Fibroblast of gingiva (primary cell): ENCODE measurements at regions not wholly inside any gene's neighbourhood (a gene's known extent, or its start where the extent isn't known, plus 50 kb on each side); places are given as distances from the start of the nearest gene placed in this dataset.

Source experiments
- DNase-seq: peaks from one replicate; pipeline ENCODE4 v3.0.0-alpha.2; 2011; ENCODE audit warnings: low read depth

- no peak for DNase-seq
Measured at GRCh38 chr20:24815931-24816330, 133.1 kb upstream of the CST7 start.

DNA sequence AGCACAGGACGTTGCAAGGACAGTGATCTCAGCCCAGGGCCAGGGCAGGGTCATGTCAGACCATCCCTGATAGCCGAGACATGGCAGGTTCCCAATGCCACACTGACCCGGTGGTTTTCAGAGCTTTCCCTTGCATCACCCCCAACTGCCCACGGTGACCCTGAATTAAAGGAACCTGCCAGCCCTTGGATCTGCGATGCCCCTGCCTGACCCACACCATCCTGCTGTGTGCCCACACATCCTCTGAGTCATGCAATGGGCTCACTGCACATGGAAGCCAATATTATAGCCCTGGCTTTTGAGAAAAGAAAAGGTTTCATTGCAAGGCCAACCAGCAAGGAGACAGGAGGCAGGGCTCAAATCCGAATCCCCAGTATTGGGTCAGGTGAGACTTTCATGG is 132.6 kb upstream of the CST7 start:
- no peak for DNase-seq

- no peak for DNase-seq
Measured at GRCh38 chr20:24816907-24817306, 132.2 kb upstream of the CST7 start.

GRCh38 chr20:24817351-24817750 is 131.7 kb upstream of the CST7 start:
- no peak for DNase-seq

DNA sequence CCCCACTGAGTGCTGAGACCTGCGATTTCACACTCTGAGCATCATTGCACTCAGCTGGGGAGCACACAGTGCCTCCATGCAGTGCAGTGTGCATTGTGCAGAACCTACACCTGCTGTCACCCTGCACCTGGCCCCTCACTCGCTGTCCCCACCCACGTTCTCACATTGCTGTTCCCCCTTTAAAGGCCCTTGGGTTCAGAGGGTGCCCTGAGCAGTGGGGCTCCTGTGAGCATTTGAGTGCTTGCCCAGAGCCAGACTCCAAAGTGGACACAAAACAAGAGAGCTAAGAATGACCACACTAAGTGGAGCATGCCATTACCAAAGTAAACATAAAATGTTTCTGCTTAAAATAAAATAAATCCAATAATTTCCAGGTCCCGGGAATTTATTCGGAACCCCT is 131.0 kb upstream of the CST7 start:
- no peak for DNase-seq

DNA sequence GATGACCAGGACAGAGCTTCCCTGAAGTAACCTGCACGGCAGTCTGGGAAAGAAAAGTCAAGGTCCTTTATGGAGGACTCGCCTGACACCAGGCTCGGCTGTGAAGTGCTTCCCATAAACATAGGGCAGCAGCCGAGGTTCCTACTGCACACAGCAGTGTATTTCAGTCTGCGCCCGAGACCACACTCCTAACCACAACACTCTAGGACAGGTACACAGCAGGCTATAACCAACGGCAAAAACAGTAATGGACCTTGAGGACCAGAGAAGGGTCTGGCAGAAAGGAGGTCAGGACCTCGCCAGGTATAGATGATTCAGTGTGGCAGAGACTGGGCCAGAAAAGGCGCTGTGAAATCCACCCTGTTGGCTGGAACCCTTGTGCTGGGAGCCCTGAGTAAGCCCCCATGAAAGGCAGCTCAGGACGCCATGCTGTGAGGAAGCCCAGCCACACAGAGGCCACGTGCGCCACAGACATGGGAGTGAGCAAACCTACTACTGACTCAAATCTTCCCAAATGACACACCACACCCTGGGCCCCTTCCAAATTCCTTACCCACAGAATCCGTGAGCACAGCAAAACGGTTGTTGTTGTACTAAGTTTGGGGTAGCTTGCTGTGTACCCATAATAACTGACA is 129.6 kb upstream of the CST7 start:
- DNase-seq: no peak

- DNase-seq: no peak
Measured at GRCh38 chr20:24820345-24820744, 128.7 kb upstream of the CST7 start.

GRCh38 chr20:24821391-24821790 is 127.7 kb upstream of the CST7 start:
- DNase-seq: no peak

DNA sequence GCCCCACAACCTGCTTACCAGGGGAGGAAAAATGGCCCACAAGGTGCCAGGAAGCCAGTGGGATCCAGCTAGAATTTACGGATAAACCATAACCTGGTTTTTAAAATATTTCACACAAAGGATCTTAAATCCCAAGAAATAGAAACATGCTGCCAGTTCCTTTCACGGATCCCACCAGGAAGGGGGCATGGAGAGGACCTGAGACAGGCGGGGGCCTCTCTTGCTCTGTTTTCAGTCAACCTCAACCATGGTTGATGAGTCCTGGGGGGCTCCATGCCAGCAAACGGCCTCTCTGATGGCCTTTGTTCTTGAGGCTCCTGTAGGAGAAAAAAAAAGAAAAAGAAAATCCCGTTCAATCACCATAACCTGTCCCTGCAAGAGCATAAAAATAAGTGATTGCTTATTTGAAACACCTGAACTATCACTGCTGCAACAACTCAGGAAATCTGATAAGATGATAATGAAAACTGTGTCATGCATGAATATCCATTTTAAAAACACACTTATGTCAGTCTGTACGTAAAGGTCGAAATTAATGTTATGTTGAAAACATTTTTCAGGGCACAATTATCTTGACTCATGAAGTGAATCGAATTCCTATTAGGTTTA is 125.8 kb upstream of the CST7 start:
- DNase-seq: no peak

- DNase-seq: no peak
Measured at GRCh38 chr20:24823989-24824693, 124.9 kb upstream of the CST7 start.

DNA sequence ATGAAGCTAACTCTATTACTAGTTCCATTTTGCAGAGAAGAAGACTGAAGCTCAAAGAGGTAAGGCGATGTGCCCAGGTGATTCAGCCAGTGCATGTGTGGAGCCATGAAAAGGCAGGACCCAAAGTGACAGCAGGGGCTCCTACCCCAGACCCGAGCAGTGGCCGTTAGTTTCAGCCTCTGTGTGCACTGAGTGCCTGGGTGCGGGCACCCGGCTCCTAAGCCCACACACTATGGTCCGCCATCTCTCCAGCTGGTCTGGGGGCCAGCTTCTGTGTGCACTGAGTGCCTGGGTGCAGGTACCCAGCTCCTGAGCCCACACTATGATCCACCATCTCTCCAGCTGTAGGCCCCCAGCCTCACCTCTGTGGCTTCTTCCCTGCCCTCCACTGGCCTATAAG is 123.5 kb upstream of the CST7 start:
- DNase-seq: no peak

DNA sequence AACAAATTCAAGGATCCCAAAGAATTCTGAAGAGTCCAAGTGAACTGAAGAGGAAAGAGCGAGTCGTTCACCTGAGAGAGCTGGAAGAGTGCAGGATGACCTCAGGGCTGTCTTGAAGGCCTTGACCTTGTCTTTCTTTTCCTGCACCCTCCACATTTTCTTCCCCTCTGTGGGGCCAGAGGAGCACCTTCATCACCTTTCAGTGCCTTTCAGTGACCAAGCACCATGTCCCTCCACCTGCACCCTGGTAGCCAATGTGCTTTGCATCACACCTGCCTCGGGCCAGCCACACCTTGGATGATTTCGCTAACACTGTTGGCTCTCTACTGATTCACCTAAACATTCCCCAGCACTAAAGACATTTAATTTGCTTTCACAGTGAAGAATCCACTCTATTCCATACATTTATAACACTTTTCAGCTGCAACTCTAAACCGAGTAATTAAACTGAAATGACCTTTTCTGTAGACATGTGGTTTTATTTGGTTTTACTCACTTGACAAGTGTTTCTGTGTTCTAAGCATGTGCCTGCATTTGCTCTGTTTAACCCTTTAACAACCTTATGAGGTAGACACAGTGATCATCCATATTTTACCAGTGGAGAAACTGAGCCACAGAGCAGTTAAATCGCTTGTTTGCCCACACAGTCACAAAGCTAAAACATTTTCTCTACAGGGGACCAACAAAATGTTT is 121.3 kb upstream of the CST7 start:
- DNase-seq: no peak

DNA sequence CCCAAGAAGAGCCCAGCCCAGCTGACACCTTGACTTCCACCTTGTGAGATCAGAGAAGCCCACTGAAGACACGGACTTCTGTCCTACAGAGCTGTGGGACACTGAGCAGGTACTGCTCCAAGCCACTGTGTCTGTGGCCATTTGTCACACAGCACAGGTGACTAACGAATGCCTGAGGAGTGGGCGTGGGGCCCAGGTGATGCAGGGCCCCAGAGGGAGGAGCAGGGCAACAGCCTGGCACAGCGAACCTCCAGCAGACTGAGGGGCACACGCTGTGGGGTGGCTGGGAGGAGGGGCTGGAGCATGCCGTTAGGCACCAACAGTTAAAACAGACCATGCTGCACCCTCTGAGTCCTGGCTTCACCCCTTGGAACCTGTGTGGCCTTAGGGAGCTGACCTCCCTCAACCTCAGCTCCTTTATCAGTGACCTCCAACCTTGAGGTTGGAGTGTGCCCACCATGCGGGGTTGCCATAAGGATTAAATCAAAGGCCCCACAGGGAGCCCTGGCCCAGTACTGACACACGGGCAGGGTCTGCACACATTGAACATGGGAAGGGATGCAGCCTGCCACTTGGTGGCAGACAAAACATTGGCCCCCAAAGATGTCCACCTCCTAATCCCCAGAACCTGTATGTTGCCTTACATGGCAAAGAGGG is 119.9 kb upstream of the CST7 start:
- DNase-seq: no peak

GRCh38 chr20:24829649-24830370 is 119.3 kb upstream of the CST7 start:
- DNase-seq: no peak

DNA sequence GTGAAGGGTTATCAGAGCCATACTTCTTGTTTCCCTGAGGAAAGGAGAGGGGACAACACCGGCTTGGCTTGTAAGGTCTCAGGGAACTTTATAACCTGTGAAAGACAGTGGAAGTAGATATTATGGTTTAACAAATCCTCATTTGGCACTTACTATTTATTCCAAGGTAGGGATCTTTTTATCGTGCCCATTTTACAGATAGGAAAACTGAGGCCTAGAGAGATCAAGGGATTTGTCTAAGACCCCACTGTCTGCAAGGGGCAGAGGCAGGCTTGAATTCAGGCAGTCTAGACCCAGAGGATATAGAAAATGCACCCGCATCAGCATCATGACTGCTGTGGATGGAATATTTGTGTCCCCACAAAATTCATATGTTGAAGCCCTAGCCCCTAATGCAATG is 118.4 kb upstream of the CST7 start:
- DNase-seq: no peak

DNA sequence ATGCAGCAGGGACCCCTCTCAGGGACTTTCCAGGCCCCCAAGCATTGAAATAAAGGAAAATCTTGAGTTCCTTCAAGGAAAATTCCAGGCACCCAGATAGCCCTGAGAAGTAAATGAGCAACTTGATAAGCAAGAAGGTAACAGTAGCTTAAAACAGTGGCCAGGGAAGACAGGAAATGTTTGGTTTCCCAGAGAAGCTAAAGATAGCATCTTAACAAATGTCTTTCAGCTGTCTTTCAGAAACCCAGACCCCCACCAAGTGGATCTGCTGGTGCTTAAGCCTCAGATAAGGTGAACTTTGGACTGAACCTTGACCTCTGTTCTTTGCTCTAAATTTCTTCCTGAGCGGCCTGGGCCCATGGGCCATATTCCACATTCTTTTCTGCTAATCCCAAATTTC is 117.8 kb upstream of the CST7 start:
- no peak for DNase-seq

DNA sequence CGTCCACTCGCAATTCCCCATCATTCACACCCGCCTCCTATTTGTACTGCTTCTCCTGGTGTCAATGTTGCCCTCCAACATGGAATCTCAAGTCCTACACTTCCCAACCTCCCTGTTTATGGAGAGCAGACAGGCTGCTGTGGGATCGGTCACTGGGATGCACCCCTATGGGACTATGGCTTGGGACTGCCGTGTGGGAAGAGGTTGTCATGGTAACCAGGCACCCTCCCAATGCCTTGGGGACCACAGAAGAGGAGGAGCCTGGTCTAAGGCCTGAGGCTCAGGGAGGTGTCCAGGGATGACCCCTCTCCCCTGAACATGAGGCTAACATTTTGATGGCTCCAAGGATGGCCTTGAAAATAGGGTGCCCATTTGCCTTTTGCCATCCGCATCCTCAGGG is 116.6 kb upstream of the CST7 start:
- DNase-seq: no peak

DNA sequence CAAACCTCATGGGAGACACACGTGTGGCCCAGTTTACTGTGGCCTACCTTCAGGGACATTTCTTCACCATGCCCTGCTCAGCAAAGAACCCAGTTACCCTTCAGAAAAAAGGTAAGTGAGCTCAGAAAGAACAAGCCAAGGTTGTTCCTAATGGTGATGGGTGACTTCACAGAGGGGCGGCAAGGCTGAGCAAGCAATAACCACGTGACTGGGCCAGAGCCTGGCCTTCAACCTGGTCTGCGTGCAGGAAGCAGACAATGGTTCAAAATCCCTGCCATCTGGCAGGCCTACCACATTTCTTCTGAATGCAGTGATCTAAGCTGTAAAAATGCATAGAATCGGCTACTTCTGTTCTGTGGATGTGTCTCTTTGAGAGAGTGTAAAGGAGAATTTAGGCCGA is 115.5 kb upstream of the CST7 start:
- DNase-seq: no peak

DNA sequence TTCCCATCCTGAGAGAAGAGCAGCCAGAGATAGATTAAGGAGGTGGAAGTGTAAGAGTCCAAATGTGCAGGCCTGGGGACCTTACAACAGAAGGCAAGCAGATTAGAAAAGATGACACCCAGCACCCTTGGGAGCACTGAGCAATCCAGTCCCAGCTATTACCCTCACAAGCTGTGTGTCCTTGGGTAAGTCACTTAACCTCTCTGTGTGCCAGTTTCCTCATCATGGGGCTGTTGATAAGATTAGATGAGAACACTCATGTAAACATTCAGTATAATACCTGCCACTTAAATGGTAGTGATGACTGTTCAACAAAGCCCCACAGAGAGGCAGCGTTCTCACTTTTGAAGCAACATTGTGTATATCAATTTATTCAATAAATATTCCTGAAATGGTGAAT is 114.8 kb upstream of the CST7 start:
- no peak for DNase-seq

GRCh38 chr20:24835195-24835594 is 113.9 kb upstream of the CST7 start:
- DNase-seq: no peak

DNA sequence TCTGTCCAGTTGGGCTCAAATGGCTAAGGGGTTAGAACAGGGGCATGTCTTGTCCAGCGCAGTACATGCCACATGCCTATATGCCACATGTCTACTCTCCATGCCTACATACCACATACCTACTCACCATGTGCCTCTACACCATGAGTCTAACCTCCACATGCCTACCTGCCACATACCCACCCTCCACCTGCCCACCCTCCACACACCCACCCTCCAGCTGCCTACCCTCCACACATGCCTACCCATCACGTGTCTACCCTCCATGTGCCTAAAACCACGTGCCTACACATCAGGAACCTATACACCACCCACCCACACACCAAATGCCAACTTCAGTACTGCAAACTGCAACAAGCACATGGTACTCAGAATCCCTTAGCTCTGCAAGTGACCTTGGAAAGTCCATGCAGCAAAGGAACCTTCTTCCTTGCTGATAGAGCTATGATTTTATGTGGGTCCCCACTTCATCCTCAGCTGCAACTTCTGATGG is 113.0 kb upstream of the CST7 start:
- DNase-seq: no peak
